ENCODE measurements at regions not wholly inside any gene's neighbourhood (a gene's known extent, or its start where the extent isn't known, plus 50 kb on each side); places are given as distances from the start of the nearest gene placed in this dataset.

DNA sequence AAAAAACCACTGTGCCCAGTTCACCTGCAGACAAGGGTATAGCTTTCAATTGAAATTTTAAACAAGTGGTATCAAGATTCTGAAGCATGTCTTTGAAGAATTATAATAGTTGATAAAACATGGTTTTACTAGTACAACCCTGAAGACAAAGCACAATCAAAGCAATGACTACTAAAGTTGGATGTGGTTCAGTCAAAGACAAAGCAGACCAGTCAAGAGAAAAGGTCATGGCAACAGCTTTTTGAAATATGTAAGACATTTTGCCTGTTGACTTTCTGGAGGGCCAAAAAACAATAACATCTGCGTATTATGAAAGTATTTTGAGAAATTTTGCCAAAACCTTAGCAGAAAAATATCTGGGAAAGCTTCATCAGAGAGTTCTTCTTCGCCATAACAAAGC, 1393.6 kb downstream of the SI start:
- TF ChIP-seq CTCF (conservative IDR thresholded peaks at IDR 0.05; ENCODE audit: low read depth, low read length) = no peak
- H3K4me3 ChIP-seq (ENCODE audit: low read depth, low read length) = no peak overlapping the region
- DNase-seq (ENCODE audit: low read depth) = no peak

- no peak for TF ChIP-seq CTCF (conservative IDR thresholded peaks at IDR 0.05; ENCODE audit: low read depth, low read length)
- DNase-seq (ENCODE audit: low read depth) = no peak
- no peak overlapping the region for H3K4me3 ChIP-seq (ENCODE audit: low read depth, low read length)
Measured at GRCh38 chr3:163672954-163673353, 1405.3 kb downstream of the SI start.

DNA sequence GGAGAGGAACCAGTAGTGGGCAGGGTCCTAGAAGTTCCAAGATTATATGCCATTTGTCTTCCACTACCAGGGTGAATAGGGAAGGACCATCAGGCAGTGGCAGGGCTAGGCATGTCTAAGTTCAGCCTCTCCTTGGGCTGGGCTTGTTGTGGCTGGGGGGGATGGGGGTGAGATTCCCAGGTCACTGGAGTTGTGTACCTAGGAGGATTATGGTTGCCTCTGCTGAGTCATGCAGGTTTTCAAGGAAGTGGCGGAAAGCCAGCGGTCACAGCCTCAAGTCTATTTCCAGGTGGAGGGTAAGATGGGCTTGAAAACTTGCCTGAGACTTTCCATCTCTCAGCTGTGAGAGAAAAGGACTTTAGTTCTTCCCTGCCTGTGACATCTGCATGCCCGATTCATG, 1407.1 kb downstream of the SI start:
- no peak overlapping the region for H3K4me3 ChIP-seq (ENCODE audit: low read depth, low read length)
- DNase-seq (ENCODE audit: low read depth) = no peak
- TF ChIP-seq CTCF (conservative IDR thresholded peaks at IDR 0.05; ENCODE audit: low read depth, low read length) = no peak

GRCh38 chr3:163664466-163664865, 1413.8 kb downstream of the SI start:
- H3K4me3 ChIP-seq (ENCODE audit: low read depth, low read length) = no peak overlapping the region
- DNase-seq (ENCODE audit: low read depth) = no peak
- TF ChIP-seq CTCF (conservative IDR thresholded peaks at IDR 0.05; ENCODE audit: low read depth, low read length) = no peak

DNA sequence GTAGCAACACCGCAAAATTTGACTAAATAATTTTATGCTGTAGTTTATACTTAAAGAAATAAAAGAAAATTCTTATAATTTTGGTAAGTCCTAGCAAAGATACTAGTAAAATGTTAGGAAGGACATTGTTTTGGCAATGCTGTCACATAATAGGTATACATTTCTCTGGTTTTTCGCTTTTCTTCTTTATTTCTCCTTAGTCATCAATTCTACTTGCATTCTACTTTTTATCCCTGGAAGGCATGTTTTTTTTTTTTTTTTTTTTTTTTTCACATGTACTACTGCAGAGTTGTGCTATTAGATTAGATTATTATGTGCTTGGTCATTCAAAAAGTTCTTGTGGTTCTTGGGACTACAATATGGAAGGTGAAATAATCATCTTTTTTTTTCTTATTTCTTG, 1421.2 kb downstream of the SI start:
- no peak for TF ChIP-seq CTCF (conservative IDR thresholded peaks at IDR 0.05; ENCODE audit: low read depth, low read length)
- no peak overlapping the region for H3K4me3 ChIP-seq (ENCODE audit: low read depth, low read length)
- no peak for DNase-seq (ENCODE audit: low read depth)

DNA sequence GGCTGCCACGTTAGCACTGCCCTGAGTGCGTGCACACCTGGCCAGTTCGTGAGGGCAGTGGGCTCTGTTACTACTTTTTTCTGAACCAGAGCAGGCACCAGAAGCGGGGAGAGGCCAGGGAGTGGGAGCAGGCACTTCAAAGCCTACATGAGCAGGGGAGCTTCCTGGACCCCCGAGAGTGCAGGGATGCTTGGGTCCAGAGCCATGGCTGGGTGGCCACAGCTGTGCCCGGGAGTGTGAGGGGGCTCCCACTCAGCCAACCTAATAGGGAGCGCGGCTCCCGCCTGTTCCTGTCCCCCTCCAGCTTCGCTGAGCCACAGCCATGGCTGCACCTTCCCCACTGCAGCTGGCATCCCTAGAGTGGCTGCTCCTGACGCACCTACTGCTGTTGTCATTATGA, 1423.3 kb downstream of the SI start:
- no peak for TF ChIP-seq CTCF (conservative IDR thresholded peaks at IDR 0.05; ENCODE audit: low read depth, low read length)
- no peak for DNase-seq (ENCODE audit: low read depth)
- H3K4me3 ChIP-seq (ENCODE audit: low read depth, low read length) = no peak overlapping the region

DNA sequence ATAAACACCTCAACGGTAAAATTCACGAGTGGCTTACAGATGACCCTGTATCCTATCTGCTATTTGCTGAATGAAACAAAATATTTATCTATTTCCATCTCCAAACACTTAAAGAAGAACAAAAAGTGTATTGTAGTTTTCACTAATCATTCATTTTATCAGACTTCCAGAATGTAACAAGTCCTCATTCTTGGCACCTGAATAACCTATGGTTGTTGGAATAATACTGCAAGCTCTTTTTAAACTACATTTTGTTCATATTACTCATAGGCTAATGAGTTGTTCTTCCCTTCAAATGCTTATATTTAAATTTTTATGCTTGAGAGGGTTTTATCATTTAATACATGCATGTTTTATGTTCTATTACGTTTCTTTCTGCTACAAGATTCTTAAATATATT, 1434.1 kb downstream of the SI start:
- no peak for DNase-seq (ENCODE audit: low read depth)
- no peak overlapping the region for H3K4me3 ChIP-seq (ENCODE audit: low read depth, low read length)
- TF ChIP-seq CTCF (conservative IDR thresholded peaks at IDR 0.05; ENCODE audit: low read depth, low read length) = no peak
